ENCODE measurements at regions not wholly inside any gene's neighbourhood (a gene's known extent, or its start where the extent isn't known, plus 50 kb on each side); places are given as distances from the start of the nearest gene placed in this dataset.

- no peak overlapping the region for H3K27ac ChIP-seq
- no peaks in the 10 kb centered on the region for H3K36me3 ChIP-seq (ENCODE audit: low read depth, missing control alignments)
- 61 to 63% methylated on average over 3 of the region's 3 CpGs for WGBS, 2 donors
- H3K4me1 ChIP-seq: no peaks in the 10 kb centered on the region
- intact Hi-C loops (cut with DNase I; ENCODE audit: low total_unique reads): no loop called here
- no peak for DNase-seq
- H3K27me3 ChIP-seq: no peaks in the 10 kb centered on the region
- no peak for TF ChIP-seq POLR2A (IDR thresholded peaks at IDR 0.05)
- no peak for TF ChIP-seq CTCF (IDR thresholded peaks at IDR 0.05)
- no peaks in the 10 kb centered on the region for H3K9me3 ChIP-seq
- H3K4me3 ChIP-seq: no peak overlapping the region
Measured at GRCh38 chr2:188142636-188143295, 148.9 kb upstream of the GULP1 start.

- Histone ChIP-seq H3K27ac (no peak overlapping the region), H3K4me1 (no peaks in the 10 kb centered on the region), H3K27me3 (no peaks in the 10 kb centered on the region), H3K36me3 (ENCODE audit: low read depth, missing control alignments) (no peaks in the 10 kb centered on the region), H3K4me3 (no peak overlapping the region), H3K9me3 (no peaks in the 10 kb centered on the region)
- TF ChIP-seq CTCF (IDR thresholded peaks at IDR 0.05) (no peak), POLR2A (IDR thresholded peaks at IDR 0.05) (no peak)
- 0% methylated on average over 1 of the region's 1 CpG for WGBS, 2 donors
- DNase-seq: no peak
- intact Hi-C loops (cut with DNase I; ENCODE audit: low total_unique reads): no loop called here
Measured at GRCh38 chr2:188145885-188146284, 145.8 kb upstream of the GULP1 start.

- H3K9me3 ChIP-seq: no peaks in the 10 kb centered on the region
- H3K4me1 ChIP-seq: no peaks in the 10 kb centered on the region
- WGBS, 2 donors: 47 to 70% methylated on average over 1 of the region's 1 CpG
- no peaks in the 10 kb centered on the region for H3K36me3 ChIP-seq (ENCODE audit: low read depth, missing control alignments)
- H3K27me3 ChIP-seq: no peaks in the 10 kb centered on the region
- no peak for DNase-seq
- intact Hi-C loops (cut with DNase I; ENCODE audit: low total_unique reads): no loop called here
- TF ChIP-seq CTCF (IDR thresholded peaks at IDR 0.05) (no peak), POLR2A (IDR thresholded peaks at IDR 0.05) (no peak)
- no peak overlapping the region for H3K27ac ChIP-seq
- H3K4me3 ChIP-seq: no peak overlapping the region
Measured at GRCh38 chr2:188146888-188147287, 144.8 kb upstream of the GULP1 start.

- no peaks in the 10 kb centered on the region for H3K4me1 ChIP-seq
- H3K27ac ChIP-seq: no peak overlapping the region
- no peaks in the 10 kb centered on the region for H3K9me3 ChIP-seq
- H3K36me3 ChIP-seq (ENCODE audit: low read depth, missing control alignments): no peaks in the 10 kb centered on the region
- DNase-seq: no peak
- no peaks in the 10 kb centered on the region for H3K27me3 ChIP-seq
- TF ChIP-seq CTCF (IDR thresholded peaks at IDR 0.05) (no peak), POLR2A (IDR thresholded peaks at IDR 0.05) (no peak)
- 64 to 79% methylated on average over 1 of the region's 1 CpG for WGBS, 2 donors
- intact Hi-C loops (cut with DNase I; ENCODE audit: low total_unique reads): no loop called here
- no peak overlapping the region for H3K4me3 ChIP-seq
Measured at GRCh38 chr2:188151670-188152069, 140.0 kb upstream of the GULP1 start.

Measured in testis (tissue), 2 donors.